ENCODE measurements at regions not wholly inside any gene's neighbourhood (a gene's known extent, or its start where the extent isn't known, plus 50 kb on each side); places are given as distances from the start of the nearest gene placed in this dataset.

GRCh38 chr10:71042699-71043098 is 154.3 kb upstream of the PCBD1 start:
- Histone ChIP-seq H3K4me1 (ENCODE audit: low read depth, poor library complexity, severe bottlenecking) (no peaks in the 10 kb centered on the region), H3K27ac (no peak overlapping the region)
- no peak for TF ChIP-seq CTCF (conservative IDR thresholded peaks at IDR 0.05; ENCODE audit: low read depth, low read length)

GRCh38 chr10:71043858-71044257 is 155.5 kb upstream of the PCBD1 start:
- Histone ChIP-seq H3K27ac (no peak overlapping the region), H3K9ac (no peak overlapping the region), H3K4me1 (ENCODE audit: low read depth, poor library complexity, severe bottlenecking) (no peaks in the 10 kb centered on the region), H3K4me3 (IDR thresholded peaks at IDR 0.05; ENCODE audit: insufficient read depth, low read depth, low read length) (no peak overlapping the region), H3K4me2 (no peak overlapping the region), H3K36me3 (ENCODE audit: insufficient read depth) (no peaks in the 10 kb centered on the region), H3K27me3 (ENCODE audit: insufficient read depth, low read depth) (peaks cover 5% of the 10 kb centered on the region; the same call in 1 of the 2 replicates), H4K20me1 (ENCODE audit: insufficient read depth) (no peaks in the 10 kb centered on the region), H2AFZ (ENCODE audit: low read depth) (no peak overlapping the region), H3K79me2 (ENCODE audit: insufficient read depth, low read depth) (no peaks in the 10 kb centered on the region)
- TF ChIP-seq CTCF (conservative IDR thresholded peaks at IDR 0.05; ENCODE audit: low read depth, low read length) = no peak

More at GRCh38 chr10:71042699-71043098, 154.3 kb upstream of the PCBD1 start:
- H3K79me2 ChIP-seq (ENCODE audit: insufficient read depth, low read depth) = no peaks in the 10 kb centered on the region
- H3K4me3 ChIP-seq (IDR thresholded peaks at IDR 0.05; ENCODE audit: insufficient read depth, low read depth, low read length) = no peak overlapping the region
- no peaks in the 10 kb centered on the region for H4K20me1 ChIP-seq (ENCODE audit: insufficient read depth)
- H3K9ac ChIP-seq = no peak overlapping the region
- no peaks in the 10 kb centered on the region for H3K36me3 ChIP-seq (ENCODE audit: insufficient read depth)
- H3K27me3 ChIP-seq (ENCODE audit: insufficient read depth, low read depth) = peaks cover 5% of the 10 kb centered on the region; the same call in 1 of the 2 replicates
- H2AFZ ChIP-seq (ENCODE audit: low read depth) = no peak overlapping the region
- H3K4me2 ChIP-seq = no peak overlapping the region

- H3K27me3 ChIP-seq (ENCODE audit: insufficient read depth, low read depth) = peaks cover 5% of the 10 kb centered on the region; the same call in 1 of the 2 replicates
- no peak overlapping the region for H2AFZ ChIP-seq (ENCODE audit: low read depth)
- H3K4me1 ChIP-seq (ENCODE audit: low read depth, poor library complexity, severe bottlenecking) = no peaks in the 10 kb centered on the region
- H4K20me1 ChIP-seq (ENCODE audit: insufficient read depth) = no peaks in the 10 kb centered on the region
- H3K4me2 ChIP-seq = no peak overlapping the region
- H3K36me3 ChIP-seq (ENCODE audit: insufficient read depth) = no peaks in the 10 kb centered on the region
- no peak overlapping the region for H3K27ac ChIP-seq
- no peaks in the 10 kb centered on the region for H3K79me2 ChIP-seq (ENCODE audit: insufficient read depth, low read depth)
- H3K9ac ChIP-seq = no peak overlapping the region
- H3K4me3 ChIP-seq (IDR thresholded peaks at IDR 0.05; ENCODE audit: insufficient read depth, low read depth, low read length) = no peak overlapping the region
- no peak for TF ChIP-seq CTCF (conservative IDR thresholded peaks at IDR 0.05; ENCODE audit: low read depth, low read length)
Measured at GRCh38 chr10:71044720-71045119, 156.4 kb upstream of the PCBD1 start.

- peaks cover 5% of the 10 kb centered on the region; the same call in 1 of the 2 replicates for H3K27me3 ChIP-seq (ENCODE audit: insufficient read depth, low read depth)
- H3K36me3 ChIP-seq (ENCODE audit: insufficient read depth) = no peaks in the 10 kb centered on the region
- no peaks in the 10 kb centered on the region for H3K79me2 ChIP-seq (ENCODE audit: insufficient read depth, low read depth)
- H3K27ac ChIP-seq = no peak overlapping the region
- no peak for TF ChIP-seq CTCF (conservative IDR thresholded peaks at IDR 0.05; ENCODE audit: low read depth, low read length)
- H2AFZ ChIP-seq (ENCODE audit: low read depth) = no peak overlapping the region
- H3K4me1 ChIP-seq (ENCODE audit: low read depth, poor library complexity, severe bottlenecking) = no peaks in the 10 kb centered on the region
- H4K20me1 ChIP-seq (ENCODE audit: insufficient read depth) = no peaks in the 10 kb centered on the region
- no peak overlapping the region for H3K4me3 ChIP-seq (IDR thresholded peaks at IDR 0.05; ENCODE audit: insufficient read depth, low read depth, low read length)
- H3K4me2 ChIP-seq = no peak overlapping the region
- no peak overlapping the region for H3K9ac ChIP-seq
Measured at GRCh38 chr10:71045204-71045809, 156.9 kb upstream of the PCBD1 start.

Data from KMS-11 (cell line).